SK-N-SH (cell line): ENCODE measurements at regions not wholly inside any gene's neighbourhood (a gene's known extent, or its start where the extent isn't known, plus 50 kb on each side); places are given as distances from the start of the nearest gene placed in this dataset.

Source experiments
- CTCF ChIA-PET: fragments of 300-600, 350-600 bp; formaldehyde crosslinking; extraction: SDS; loops from one replicate; lab custom pipeline; 2021; lab: Yijun Ruan, JAX
- POLR2A ChIA-PET: fragments of 350-600 bp; sonication (Branson Sonifier 250); formaldehyde crosslinking; extraction: SDS; loops from one replicate; lab custom pipeline; 2020; ENCODE audit warnings: antibody characterized with exemption, inconsistent platforms; lab: Yijun Ruan, JAX
- DNase-seq: peaks from one replicate; pipeline ENCODE4 v3.0.0; 2012
- H2AFZ ChIP-seq: fragments of 200-600 bp; sonication (generic); 2 replicates; pipeline ENCODE4 v1.8.1; 2016; ENCODE audit warnings: antibody characterized with exemption, mild to moderate bottlenecking, low read depth
- H3F3A ChIP-seq: fragments of 200-600 bp; sonication (generic); replicated peaks from 2 replicates; pipeline ENCODE3; 2016; ENCODE audit warnings: antibody characterized with exemption, mild to moderate bottlenecking; ENCODE audit not compliant: insufficient read depth
- H3K27ac ChIP-seq, 2 experiments: fragments of 200-500 bp in 1 of 2; fragments of 200-600 bp in 1 of 2; sonication (Bioruptor generic) in 1 of 2; sonication (generic), shearing (Covaris generic) in 1 of 2; 2 replicates each; pipeline versions ENCODE4 v1.5.1 to v1.6.1; 2014 to 2016; ENCODE audit warnings: low read depth in 2 of 2, inconsistent platforms in 1 of 2, low read length in 1 of 2, mild to moderate bottlenecking in 1 of 2, mixed read lengths in 1 of 2
- H3K27me3 ChIP-seq: fragments of 200-600 bp; sonication (generic), shearing (Covaris generic); 2 replicates; pipeline ENCODE4 v1.6.1; 2016; ENCODE audit warnings: mixed run types; ENCODE audit not compliant: insufficient read depth
- H3K36me3 ChIP-seq, 2 experiments: fragments of 200-500 bp in 1 of 2; fragments of 200-600 bp in 1 of 2; sonication (Bioruptor generic) in 1 of 2; sonication (generic) in 1 of 2; replicated peaks in 1 of 2; 2 replicates each; pipeline versions ENCODE3 to v1.5.1; 2014 to 2016; ENCODE audit warnings: low read length in 1 of 2, mild to moderate bottlenecking in 1 of 2; ENCODE audit not compliant: insufficient read depth in 2 of 2, control insufficient read depth in 1 of 2
- H3K4me1 ChIP-seq, 2 experiments: fragments of 200-500 bp in 1 of 2; fragments of 200-600 bp in 1 of 2; sonication (Bioruptor generic) in 1 of 2; sonication (generic), shearing (Covaris generic) in 1 of 2; 2 replicates each; pipeline versions ENCODE4 v1.5.1 to v1.6.1; 2014 to 2016; ENCODE audit warnings: low read depth in 1 of 2, low read length in 1 of 2, mixed run types in 1 of 2; ENCODE audit not compliant: insufficient read depth in 2 of 2, control insufficient read depth in 1 of 2
- H3K4me2 ChIP-seq: fragments of 200-600 bp; sonication (generic), shearing (Covaris generic); 2 replicates; pipeline ENCODE4 v1.6.1; 2017; ENCODE audit warnings: mixed run types
- H3K4me3 ChIP-seq, 2 experiments: fragments of 200-500 bp in 1 of 2; fragments of 200-600 bp in 1 of 2; sonication (Bioruptor generic) in 1 of 2; sonication (generic), shearing (Covaris generic) in 1 of 2; 2 replicates each; pipeline versions ENCODE4 v1.5.1 to v1.8.1; 2014 to 2016; ENCODE audit warnings: low read depth in 2 of 2, inconsistent platforms in 1 of 2, low read length in 1 of 2, mild to moderate bottlenecking in 1 of 2, mixed read lengths in 1 of 2, moderate library complexity in 1 of 2
- H3K79me2 ChIP-seq: fragments of 200-600 bp; sonication (generic); 2 replicates; pipeline ENCODE4 v1.8.1; 2017; ENCODE audit warnings: mild to moderate bottlenecking; ENCODE audit not compliant: insufficient read depth
- H3K9ac ChIP-seq: fragments of 200-600 bp; sonication (generic); 2 replicates; pipeline ENCODE4 v1.6.1; 2017; ENCODE audit warnings: mixed run types
- H3K9me2 ChIP-seq: fragments of 200-600 bp; sonication (generic); 2 replicates; pipeline ENCODE4 v1.6.1; 2017; ENCODE audit warnings: mixed run types
- H3K9me3 ChIP-seq: fragments of 200-600 bp; sonication (generic); 2 replicates; pipeline ENCODE4 v1.6.1; 2017; ENCODE audit warnings: mixed run types, mild to moderate bottlenecking, moderate library complexity
- H4K20me1 ChIP-seq: fragments of 200-600 bp; sonication (generic); 2 replicates; pipeline ENCODE4 v1.6.1; 2017; ENCODE audit warnings: mild to moderate bottlenecking, mixed run types; ENCODE audit not compliant: insufficient read depth
- ELF1 ChIP-seq: IDR thresholded peaks from 2 replicates; pipeline ENCODE4 v1.4.0; 2012
- EZH2phosphoT487 ChIP-seq: fragments of 200-600 bp; sonication (generic); IDR thresholded peaks from 2 replicates; pipeline ENCODE4 v1.6.1; 2017; ENCODE audit warnings: low read depth, mixed run types, mild to moderate bottlenecking, antibody characterized with exemption, moderate library complexity, borderline replicate concordance
- JUND ChIP-seq: IDR thresholded peaks from 2 replicates; pipeline ENCODE4 v1.4.0; 2012
- NRF1 ChIP-seq: IDR thresholded peaks from 2 replicates; pipeline ENCODE4 v1.6.1; 2012; ENCODE audit warnings: low read depth, mild to moderate bottlenecking, low read length
- POLR2AphosphoS5 ChIP-seq: IDR thresholded peaks from 2 replicates; pipeline ENCODE4 v1.6.1; 2012; ENCODE audit warnings: low read depth, low read length
- SMC3 ChIP-seq: IDR thresholded peaks from 2 replicates; pipeline ENCODE4 v1.6.1; 2012; ENCODE audit warnings: low read depth, low read length, improper control_type of control experiment
- TAF1 ChIP-seq: IDR thresholded peaks from 2 replicates; pipeline ENCODE4 v1.6.1; 2012; ENCODE audit warnings: low read depth, mild to moderate bottlenecking, low read length, moderate library complexity, borderline replicate concordance
- TCF12 ChIP-seq: IDR thresholded peaks from 2 replicates; pipeline ENCODE4 v1.4.0; 2012
- TEAD4 ChIP-seq: IDR thresholded peaks from 2 replicates; pipeline ENCODE4 v1.4.0; 2012; ENCODE audit warnings: mild to moderate bottlenecking, borderline replicate concordance; ENCODE audit not compliant: insufficient read depth
- YY1 ChIP-seq: IDR thresholded peaks from 2 replicates; pipeline ENCODE4 v1.4.0; 2012; ENCODE audit warnings: low read depth, mild to moderate bottlenecking
- WGBS: methylation state at CpG from one replicate; pipeline ENCODE4 v1.1.6; 2017; ENCODE audit warnings: low lambda C conversion rate; 5-methylcytosine and 5-hydroxymethylcytosine counted together
- TF ChIP-seq, protein P1 (sequence below): fragments of 150-350 bp; IDR thresholded peaks from 2 replicates; pipeline ENCODE4 v1.6.1; 2016; ENCODE audit warnings: mild to moderate bottlenecking, low read depth, low read length
- TF ChIP-seq, protein P2 (sequence below): IDR thresholded peaks from 2 replicates; pipeline ENCODE4 v1.4.0; 2012; ENCODE audit warnings: low read depth, borderline replicate concordance
- TF ChIP-seq, protein P3 (sequence below): fragments of 150-350 bp; IDR thresholded peaks from 2 replicates; pipeline ENCODE4 v1.6.1; 2017; ENCODE audit warnings: antibody characterized with exemption, low read length, low read depth, borderline replicate concordance
- TF ChIP-seq, protein P4 (sequence below): IDR thresholded peaks from 2 replicates; pipeline ENCODE4 v1.4.0; 2012; ENCODE audit warnings: low read depth
- TF ChIP-seq, protein P5 (sequence below): IDR thresholded peaks from 2 replicates; pipeline ENCODE4 v1.6.1; 2012; ENCODE audit warnings: mild to moderate bottlenecking, low read depth, low read length, moderate library complexity

DNA sequence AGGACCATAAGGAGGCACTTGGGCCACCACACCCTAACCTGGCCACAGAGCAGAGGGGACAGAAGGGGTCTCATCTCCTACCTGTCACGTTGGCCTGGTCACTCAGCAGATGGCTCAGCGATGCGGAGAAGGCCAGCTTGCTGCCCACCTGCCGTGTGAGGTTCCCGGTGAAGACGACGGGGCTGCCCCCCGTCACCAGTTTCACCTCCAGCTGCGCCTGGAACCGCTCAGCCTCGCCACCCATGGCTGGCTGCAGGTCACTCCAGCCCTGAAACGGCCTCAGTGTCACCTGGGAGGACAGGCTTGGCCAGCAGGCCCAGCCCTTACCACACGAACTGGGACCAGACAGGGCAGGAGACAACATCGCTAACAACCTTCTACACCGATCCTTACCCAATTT lies 116.8 kb downstream of the RMI2 start:
- no peaks in the 10 kb centered on the region for H4K20me1 ChIP-seq
- H3K36me3 ChIP-seq, result no peaks in the 10 kb centered on the region
- H3K9me2 ChIP-seq, result no peaks in the 10 kb centered on the region
- DNase-seq, result no peak
- no peak overlapping the region for H3K27ac ChIP-seq
- TF ChIP-seq ELF1 (no peak), TAF1 (no peak), TCF12 (no peak), TEAD4 (no peak), EZH2phosphoT487 (no peak), POLR2AphosphoS5 (no peak), YY1 (no peak), JUND (no peak), SMC3 (no peak), NRF1 (no peak)
- TF ChIP-seq, protein P1, sequence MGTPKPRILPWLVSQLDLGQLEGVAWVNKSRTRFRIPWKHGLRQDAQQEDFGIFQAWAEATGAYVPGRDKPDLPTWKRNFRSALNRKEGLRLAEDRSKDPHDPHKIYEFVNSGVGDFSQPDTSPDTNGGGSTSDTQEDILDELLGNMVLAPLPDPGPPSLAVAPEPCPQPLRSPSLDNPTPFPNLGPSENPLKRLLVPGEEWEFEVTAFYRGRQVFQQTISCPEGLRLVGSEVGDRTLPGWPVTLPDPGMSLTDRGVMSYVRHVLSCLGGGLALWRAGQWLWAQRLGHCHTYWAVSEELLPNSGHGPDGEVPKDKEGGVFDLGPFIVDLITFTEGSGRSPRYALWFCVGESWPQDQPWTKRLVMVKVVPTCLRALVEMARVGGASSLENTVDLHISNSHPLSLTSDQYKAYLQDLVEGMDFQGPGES, result no peak
- TF ChIP-seq, protein P2, sequence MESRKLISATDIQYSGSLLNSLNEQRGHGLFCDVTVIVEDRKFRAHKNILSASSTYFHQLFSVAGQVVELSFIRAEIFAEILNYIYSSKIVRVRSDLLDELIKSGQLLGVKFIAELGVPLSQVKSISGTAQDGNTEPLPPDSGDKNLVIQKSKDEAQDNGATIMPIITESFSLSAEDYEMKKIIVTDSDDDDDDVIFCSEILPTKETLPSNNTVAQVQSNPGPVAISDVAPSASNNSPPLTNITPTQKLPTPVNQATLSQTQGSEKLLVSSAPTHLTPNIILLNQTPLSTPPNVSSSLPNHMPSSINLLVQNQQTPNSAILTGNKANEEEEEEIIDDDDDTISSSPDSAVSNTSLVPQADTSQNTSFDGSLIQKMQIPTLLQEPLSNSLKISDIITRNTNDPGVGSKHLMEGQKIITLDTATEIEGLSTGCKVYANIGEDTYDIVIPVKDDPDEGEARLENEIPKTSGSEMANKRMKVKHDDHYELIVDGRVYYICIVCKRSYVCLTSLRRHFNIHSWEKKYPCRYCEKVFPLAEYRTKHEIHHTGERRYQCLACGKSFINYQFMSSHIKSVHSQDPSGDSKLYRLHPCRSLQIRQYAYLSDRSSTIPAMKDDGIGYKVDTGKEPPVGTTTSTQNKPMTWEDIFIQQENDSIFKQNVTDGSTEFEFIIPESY, result no peak
- TF ChIP-seq, protein P3, sequence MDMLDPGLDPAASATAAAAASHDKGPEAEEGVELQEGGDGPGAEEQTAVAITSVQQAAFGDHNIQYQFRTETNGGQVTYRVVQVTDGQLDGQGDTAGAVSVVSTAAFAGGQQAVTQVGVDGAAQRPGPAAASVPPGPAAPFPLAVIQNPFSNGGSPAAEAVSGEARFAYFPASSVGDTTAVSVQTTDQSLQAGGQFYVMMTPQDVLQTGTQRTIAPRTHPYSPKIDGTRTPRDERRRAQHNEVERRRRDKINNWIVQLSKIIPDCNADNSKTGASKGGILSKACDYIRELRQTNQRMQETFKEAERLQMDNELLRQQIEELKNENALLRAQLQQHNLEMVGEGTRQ, result no peak
- TF ChIP-seq, protein P4, sequence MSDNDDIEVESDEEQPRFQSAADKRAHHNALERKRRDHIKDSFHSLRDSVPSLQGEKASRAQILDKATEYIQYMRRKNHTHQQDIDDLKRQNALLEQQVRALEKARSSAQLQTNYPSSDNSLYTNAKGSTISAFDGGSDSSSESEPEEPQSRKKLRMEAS, result no peak
- TF ChIP-seq, protein P5, sequence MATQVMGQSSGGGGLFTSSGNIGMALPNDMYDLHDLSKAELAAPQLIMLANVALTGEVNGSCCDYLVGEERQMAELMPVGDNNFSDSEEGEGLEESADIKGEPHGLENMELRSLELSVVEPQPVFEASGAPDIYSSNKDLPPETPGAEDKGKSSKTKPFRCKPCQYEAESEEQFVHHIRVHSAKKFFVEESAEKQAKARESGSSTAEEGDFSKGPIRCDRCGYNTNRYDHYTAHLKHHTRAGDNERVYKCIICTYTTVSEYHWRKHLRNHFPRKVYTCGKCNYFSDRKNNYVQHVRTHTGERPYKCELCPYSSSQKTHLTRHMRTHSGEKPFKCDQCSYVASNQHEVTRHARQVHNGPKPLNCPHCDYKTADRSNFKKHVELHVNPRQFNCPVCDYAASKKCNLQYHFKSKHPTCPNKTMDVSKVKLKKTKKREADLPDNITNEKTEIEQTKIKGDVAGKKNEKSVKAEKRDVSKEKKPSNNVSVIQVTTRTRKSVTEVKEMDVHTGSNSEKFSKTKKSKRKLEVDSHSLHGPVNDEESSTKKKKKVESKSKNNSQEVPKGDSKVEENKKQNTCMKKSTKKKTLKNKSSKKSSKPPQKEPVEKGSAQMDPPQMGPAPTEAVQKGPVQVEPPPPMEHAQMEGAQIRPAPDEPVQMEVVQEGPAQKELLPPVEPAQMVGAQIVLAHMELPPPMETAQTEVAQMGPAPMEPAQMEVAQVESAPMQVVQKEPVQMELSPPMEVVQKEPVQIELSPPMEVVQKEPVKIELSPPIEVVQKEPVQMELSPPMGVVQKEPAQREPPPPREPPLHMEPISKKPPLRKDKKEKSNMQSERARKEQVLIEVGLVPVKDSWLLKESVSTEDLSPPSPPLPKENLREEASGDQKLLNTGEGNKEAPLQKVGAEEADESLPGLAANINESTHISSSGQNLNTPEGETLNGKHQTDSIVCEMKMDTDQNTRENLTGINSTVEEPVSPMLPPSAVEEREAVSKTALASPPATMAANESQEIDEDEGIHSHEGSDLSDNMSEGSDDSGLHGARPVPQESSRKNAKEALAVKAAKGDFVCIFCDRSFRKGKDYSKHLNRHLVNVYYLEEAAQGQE, result no peak
- no peaks in the 10 kb centered on the region for H3K27me3 ChIP-seq
- no peaks in the 10 kb centered on the region for H3K79me2 ChIP-seq
- H2AFZ ChIP-seq, result no peak overlapping the region
- no peaks in the 10 kb centered on the region for H3K9me3 ChIP-seq
- ChIA-PET POLR2A (no interaction called here), CTCF (no interaction called here)
- H3K4me2 ChIP-seq, result no peak overlapping the region
- no peaks in the 10 kb centered on the region for H3F3A ChIP-seq
- WGBS, result 61% methylated on average over 4 of the region's 15 CpGs
- no peak overlapping the region for H3K9ac ChIP-seq
- H3K4me3 ChIP-seq, result no peak overlapping the region
- H3K4me1 ChIP-seq, result no peaks in the 10 kb centered on the region; a peak in 1 of 4 replicates
